MM.1S (cell line): ENCODE measurements at regions not wholly inside any gene's neighbourhood (a gene's known extent, or its start where the extent isn't known, plus 50 kb on each side); places are given as distances from the start of the nearest gene placed in this dataset.

Experiments used
- EZH2 ChIP-seq: fragments of 300-600 bp; sonication (generic); optimal IDR thresholded peaks from 2 replicates; pipeline ENCODE3; 2017; ENCODE audit warnings: low read depth, mild to moderate bottlenecking, antibody characterized with exemption, low read length, mixed read lengths
- EZH2phosphoT487 ChIP-seq: fragments of 300-600 bp; sonication (generic); IDR thresholded peaks from 2 replicates; pipeline ENCODE4 v1.6.1; 2018; ENCODE audit warnings: antibody characterized with exemption, low read length
- TF ChIP-seq, protein P1 (sequence below): fragments of 300-600 bp; sonication (generic); IDR thresholded peaks from 2 replicates; pipeline ENCODE4 v1.5.1; 2016; ENCODE audit warnings: antibody characterized with exemption, low read length, mixed read lengths

- TF ChIP-seq, protein P1, sequence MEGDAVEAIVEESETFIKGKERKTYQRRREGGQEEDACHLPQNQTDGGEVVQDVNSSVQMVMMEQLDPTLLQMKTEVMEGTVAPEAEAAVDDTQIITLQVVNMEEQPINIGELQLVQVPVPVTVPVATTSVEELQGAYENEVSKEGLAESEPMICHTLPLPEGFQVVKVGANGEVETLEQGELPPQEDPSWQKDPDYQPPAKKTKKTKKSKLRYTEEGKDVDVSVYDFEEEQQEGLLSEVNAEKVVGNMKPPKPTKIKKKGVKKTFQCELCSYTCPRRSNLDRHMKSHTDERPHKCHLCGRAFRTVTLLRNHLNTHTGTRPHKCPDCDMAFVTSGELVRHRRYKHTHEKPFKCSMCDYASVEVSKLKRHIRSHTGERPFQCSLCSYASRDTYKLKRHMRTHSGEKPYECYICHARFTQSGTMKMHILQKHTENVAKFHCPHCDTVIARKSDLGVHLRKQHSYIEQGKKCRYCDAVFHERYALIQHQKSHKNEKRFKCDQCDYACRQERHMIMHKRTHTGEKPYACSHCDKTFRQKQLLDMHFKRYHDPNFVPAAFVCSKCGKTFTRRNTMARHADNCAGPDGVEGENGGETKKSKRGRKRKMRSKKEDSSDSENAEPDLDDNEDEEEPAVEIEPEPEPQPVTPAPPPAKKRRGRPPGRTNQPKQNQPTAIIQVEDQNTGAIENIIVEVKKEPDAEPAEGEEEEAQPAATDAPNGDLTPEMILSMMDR, result no peak
- TF ChIP-seq EZH2 (no peak), EZH2phosphoT487 (no peak)
Measured at GRCh38 chr6:9103876-9104521, 668.7 kb upstream of the SLC35B3 start.
